ENCODE measurements at regions not wholly inside any gene's neighbourhood (a gene's known extent, or its start where the extent isn't known, plus 50 kb on each side); places are given as distances from the start of the nearest gene placed in this dataset.

GRCh38 chr2:120884472-120885290, 149.0 kb downstream of the GLI2 start:
- DNase-seq (ENCODE audit: low spot score in 2 of 2, unreplicated experiment in 2 of 2), result no peak
- no peaks in the 10 kb centered on the region for H3K27me3 Mint-ChIP-seq (ENCODE audit: low read depth)

GRCh38 chr2:120885321-120885720, 149.7 kb downstream of the GLI2 start:
- no peak overlapping the region for H3K27ac Mint-ChIP-seq
- no peak for DNase-seq (ENCODE audit: low spot score in 2 of 2, unreplicated experiment in 2 of 2)
- no peaks in the 10 kb centered on the region for H3K36me3 Mint-ChIP-seq
- no peaks in the 10 kb centered on the region for H3K27me3 Mint-ChIP-seq (ENCODE audit: low read depth)
- no peak for TF ChIP-seq CTCF (IDR thresholded peaks at IDR 0.05; ENCODE audit: unreplicated experiment)
- no peaks in the 10 kb centered on the region for H3K9me3 Mint-ChIP-seq
- H3K4me1 Mint-ChIP-seq, result peaks cover 34% of the 10 kb centered on the region
- no peak overlapping the region for H3K4me3 Mint-ChIP-seq

More at GRCh38 chr2:120884472-120885290, 149.0 kb downstream of the GLI2 start:
- TF ChIP-seq CTCF (IDR thresholded peaks at IDR 0.05; ENCODE audit: unreplicated experiment), result no peak
- H3K9me3 Mint-ChIP-seq, result no peaks in the 10 kb centered on the region
- H3K4me3 Mint-ChIP-seq, result no peak overlapping the region
- H3K27ac Mint-ChIP-seq, result no peak overlapping the region
- H3K4me1 Mint-ChIP-seq, result peaks cover 39% of the 10 kb centered on the region
- no peaks in the 10 kb centered on the region for H3K36me3 Mint-ChIP-seq

GRCh38 chr2:120885749-120886148, 150.1 kb downstream of the GLI2 start:
- TF ChIP-seq CTCF (IDR thresholded peaks at IDR 0.05; ENCODE audit: unreplicated experiment), result no peak
- H3K9me3 Mint-ChIP-seq, result no peaks in the 10 kb centered on the region
- no peaks in the 10 kb centered on the region for H3K36me3 Mint-ChIP-seq
- no peaks in the 10 kb centered on the region for H3K27me3 Mint-ChIP-seq (ENCODE audit: low read depth)
- no peak overlapping the region for H3K27ac Mint-ChIP-seq
- H3K4me1 Mint-ChIP-seq, result peaks cover 32% of the 10 kb centered on the region
- DNase-seq (ENCODE audit: low spot score in 2 of 2, unreplicated experiment in 2 of 2), result no peak
- no peak overlapping the region for H3K4me3 Mint-ChIP-seq

GRCh38 chr2:120886534-120887319, 151.1 kb downstream of the GLI2 start:
- peaks cover 32% of the 10 kb centered on the region for H3K4me1 Mint-ChIP-seq
- peak overlapping the region; percentile 21 for H3K27ac Mint-ChIP-seq

GRCh38 chr2:120887320-120887697, 151.6 kb downstream of the GLI2 start:
- no peak for DNase-seq (ENCODE audit: low spot score in 2 of 2, unreplicated experiment in 2 of 2)
- no peaks in the 10 kb centered on the region for H3K27me3 Mint-ChIP-seq (ENCODE audit: low read depth)
- H3K36me3 Mint-ChIP-seq, result no peaks in the 10 kb centered on the region
- H3K27ac Mint-ChIP-seq, result peak overlapping the region; percentile 21
- TF ChIP-seq CTCF (IDR thresholded peaks at IDR 0.05; ENCODE audit: unreplicated experiment), result no peak
- H3K9me3 Mint-ChIP-seq, result no peaks in the 10 kb centered on the region
- peaks cover 28% of the 10 kb centered on the region for H3K4me1 Mint-ChIP-seq
- H3K4me3 Mint-ChIP-seq, result no peak overlapping the region

More at GRCh38 chr2:120886534-120887319, 151.1 kb downstream of the GLI2 start:
- DNase-seq (ENCODE audit: low spot score in 2 of 2, unreplicated experiment in 2 of 2), result no peak
- Mint-ChIP-seq H3K27me3 (ENCODE audit: low read depth) (no peaks in the 10 kb centered on the region), H3K9me3 (no peaks in the 10 kb centered on the region), H3K4me3 (no peak overlapping the region), H3K36me3 (no peaks in the 10 kb centered on the region)
- no peak for TF ChIP-seq CTCF (IDR thresholded peaks at IDR 0.05; ENCODE audit: unreplicated experiment)
